ENCODE measurements at regions not wholly inside any gene's neighbourhood (a gene's known extent, or its start where the extent isn't known, plus 50 kb on each side); places are given as distances from the start of the nearest gene placed in this dataset.

- TF ChIP-seq PBX3 (IDR thresholded peaks at IDR 0.05): no peak
- no peak for TF ChIP-seq POLR2A (IDR thresholded peaks at IDR 0.05; ENCODE audit: low read length)
- TF ChIP-seq JUN (IDR thresholded peaks at IDR 0.05): no peak
- no peak for TF ChIP-seq CTCF (IDR thresholded peaks at IDR 0.05)
- no peak for TF ChIP-seq CEBPB (IDR thresholded peaks at IDR 0.05)
- no peak for TF ChIP-seq RARB (CRISPR knock-in tag; IDR thresholded peaks at IDR 0.05)
- TF ChIP-seq SMC3 (IDR thresholded peaks at IDR 0.05): no peak
These were observed 193.3 kb upstream of the PROK2 start for GRCh38 chr3:71978150-71978721.
